ENCODE measurements at regions not wholly inside any gene's neighbourhood (a gene's known extent, or its start where the extent isn't known, plus 50 kb on each side); places are given as distances from the start of the nearest gene placed in this dataset.

- no peaks in the 10 kb centered on the region for H3K27me3 ChIP-seq
- TF ChIP-seq POLR2A (IDR thresholded peaks at IDR 0.05): no peak
- TF ChIP-seq CTCF (IDR thresholded peaks at IDR 0.05 in 4 of 5, conservative IDR thresholded peaks at IDR 0.05 in 1 of 5): no peak
- no peak overlapping the region for H3K4me3 ChIP-seq
- H3K27ac ChIP-seq: no peak overlapping the region
- in situ Hi-C loops (cut with MboI; ENCODE audit: low sequenced_read_pairs in 4 of 4) (no loop called here), intact Hi-C loops (cut with DNase I; ENCODE audit: low total_unique reads) (no loop called here)
- H3K9me3 ChIP-seq: peaks cover 0 to 7% (median 0%) of the 10 kb centered on the region in 3 donors
- H3K4me1 ChIP-seq: no peaks in the 10 kb centered on the region
- no peak for ATAC-seq
- DNase-seq: no peak
- H3K36me3 ChIP-seq: no peaks in the 10 kb centered on the region
Measured at GRCh38 chr5:17839848-17840247, 205.6 kb downstream of the TAF11L14 start.

GRCh38 chr5:17846496-17846895, 212.2 kb downstream of the TAF11L14 start:
- intact Hi-C loops (cut with DNase I; ENCODE audit: low total_unique reads): no loop called here
- TF ChIP-seq POLR2A (IDR thresholded peaks at IDR 0.05) (no peak), CTCF (IDR thresholded peaks at IDR 0.05 in 4 of 5, conservative IDR thresholded peaks at IDR 0.05 in 1 of 5) (no peak)
- no peak for ATAC-seq
- Histone ChIP-seq H3K27me3 (no peaks in the 10 kb centered on the region), H3K4me3 (no peak overlapping the region), H3K27ac (no peak overlapping the region), H3K9me3 (no peaks in the 10 kb centered on the region), H3K36me3 (no peaks in the 10 kb centered on the region), H3K4me1 (no peaks in the 10 kb centered on the region)
- no peak for DNase-seq
- in situ Hi-C loops (cut with MboI; ENCODE audit: low sequenced_read_pairs in 4 of 4): no loop called here

GRCh38 chr5:17847286-17847685, 213.0 kb downstream of the TAF11L14 start:
- TF ChIP-seq POLR2A (IDR thresholded peaks at IDR 0.05) (no peak), CTCF (IDR thresholded peaks at IDR 0.05 in 4 of 5, conservative IDR thresholded peaks at IDR 0.05 in 1 of 5) (no peak)
- intact Hi-C loops (cut with DNase I; ENCODE audit: low total_unique reads) (no loop called here), in situ Hi-C loops (cut with MboI; ENCODE audit: low sequenced_read_pairs in 4 of 4) (no loop called here)
- DNase-seq: no peak
- Histone ChIP-seq H3K27ac (no peak overlapping the region), H3K27me3 (no peaks in the 10 kb centered on the region), H3K4me1 (no peaks in the 10 kb centered on the region), H3K36me3 (no peaks in the 10 kb centered on the region), H3K4me3 (no peak overlapping the region), H3K9me3 (no peaks in the 10 kb centered on the region)
- ATAC-seq: no peak

GRCh38 chr5:17852111-17852510, 217.9 kb downstream of the TAF11L14 start:
- Histone ChIP-seq H3K27me3 (no peaks in the 10 kb centered on the region), H3K27ac (no peak overlapping the region), H3K4me1 (no peaks in the 10 kb centered on the region), H3K4me3 (no peak overlapping the region), H3K36me3 (no peaks in the 10 kb centered on the region), H3K9me3 (no peaks in the 10 kb centered on the region)
- no peak for TF ChIP-seq CTCF (IDR thresholded peaks at IDR 0.05 in 4 of 5, conservative IDR thresholded peaks at IDR 0.05 in 1 of 5)
- TF ChIP-seq POLR2A (IDR thresholded peaks at IDR 0.05): no peak
- intact Hi-C loops (cut with DNase I; ENCODE audit: low total_unique reads): no loop called here
- no peak for DNase-seq
- ATAC-seq: no peak
- in situ Hi-C loops (cut with MboI; ENCODE audit: low sequenced_read_pairs in 4 of 4): no loop called here

GRCh38 chr5:17852740-17853139, 218.5 kb downstream of the TAF11L14 start:
- Histone ChIP-seq H3K36me3 (no peaks in the 10 kb centered on the region), H3K27ac (no peak overlapping the region), H3K4me1 (no peaks in the 10 kb centered on the region), H3K9me3 (no peaks in the 10 kb centered on the region), H3K4me3 (no peak overlapping the region), H3K27me3 (no peaks in the 10 kb centered on the region)
- no peak for TF ChIP-seq CTCF (IDR thresholded peaks at IDR 0.05 in 4 of 5, conservative IDR thresholded peaks at IDR 0.05 in 1 of 5)
- TF ChIP-seq POLR2A (IDR thresholded peaks at IDR 0.05): no peak
- intact Hi-C loops (cut with DNase I; ENCODE audit: low total_unique reads): no loop called here
- DNase-seq: no peak
- no peak for ATAC-seq
- in situ Hi-C loops (cut with MboI; ENCODE audit: low sequenced_read_pairs in 4 of 4): no loop called here
